ENCODE measurements at regions not wholly inside any gene's neighbourhood (a gene's known extent, or its start where the extent isn't known, plus 50 kb on each side); places are given as distances from the start of the nearest gene placed in this dataset.

DNA sequence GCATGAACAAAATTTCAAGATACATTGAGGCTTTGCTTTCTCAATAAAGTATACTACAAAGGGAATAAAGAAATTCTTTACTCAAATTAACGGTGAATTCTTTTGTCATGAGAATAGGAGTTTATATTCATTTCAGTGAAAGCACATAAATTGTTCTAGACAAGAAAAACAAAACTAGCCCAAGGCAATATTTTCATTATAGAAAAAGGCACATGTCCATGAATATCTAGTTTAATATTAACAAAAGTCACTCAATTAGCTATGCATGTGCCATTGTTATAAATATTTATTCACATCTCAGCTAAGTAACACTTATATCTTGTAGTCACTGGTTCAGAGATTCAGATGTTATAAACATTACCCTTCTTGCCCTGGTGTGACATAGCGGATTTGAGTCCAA, 369.3 kb downstream of the GPATCH2 start:
- TF ChIP-seq CSDC2 (CRISPR knock-in tag; IDR thresholded peaks at IDR 0.05) (no peak), TOX (CRISPR knock-in tag; IDR thresholded peaks at IDR 0.05; ENCODE audit: borderline replicate concordance) (no peak), RARB (CRISPR knock-in tag; IDR thresholded peaks at IDR 0.05) (no peak), ZFP3 (CRISPR knock-in tag; IDR thresholded peaks at IDR 0.05) (no peak), ZNF565 (CRISPR knock-in tag; conservative IDR thresholded peaks at IDR 0.05; ENCODE audit: low read depth) (no peak), ZNF8 (CRISPR knock-in tag; IDR thresholded peaks at IDR 0.05) (no peak), SNAI2 (CRISPR knock-in tag; IDR thresholded peaks at IDR 0.05) (no peak), ISL1 (CRISPR knock-in tag; IDR thresholded peaks at IDR 0.05) (no peak), BACH2 (CRISPR knock-in tag; IDR thresholded peaks at IDR 0.05; ENCODE audit: borderline replicate concordance) (no peak), ESRRG (CRISPR knock-in tag; IDR thresholded peaks at IDR 0.05) (no peak), GLIS3 (CRISPR knock-in tag; IDR thresholded peaks at IDR 0.05) (no peak)
- TF ChIP-seq, protein P1, sequence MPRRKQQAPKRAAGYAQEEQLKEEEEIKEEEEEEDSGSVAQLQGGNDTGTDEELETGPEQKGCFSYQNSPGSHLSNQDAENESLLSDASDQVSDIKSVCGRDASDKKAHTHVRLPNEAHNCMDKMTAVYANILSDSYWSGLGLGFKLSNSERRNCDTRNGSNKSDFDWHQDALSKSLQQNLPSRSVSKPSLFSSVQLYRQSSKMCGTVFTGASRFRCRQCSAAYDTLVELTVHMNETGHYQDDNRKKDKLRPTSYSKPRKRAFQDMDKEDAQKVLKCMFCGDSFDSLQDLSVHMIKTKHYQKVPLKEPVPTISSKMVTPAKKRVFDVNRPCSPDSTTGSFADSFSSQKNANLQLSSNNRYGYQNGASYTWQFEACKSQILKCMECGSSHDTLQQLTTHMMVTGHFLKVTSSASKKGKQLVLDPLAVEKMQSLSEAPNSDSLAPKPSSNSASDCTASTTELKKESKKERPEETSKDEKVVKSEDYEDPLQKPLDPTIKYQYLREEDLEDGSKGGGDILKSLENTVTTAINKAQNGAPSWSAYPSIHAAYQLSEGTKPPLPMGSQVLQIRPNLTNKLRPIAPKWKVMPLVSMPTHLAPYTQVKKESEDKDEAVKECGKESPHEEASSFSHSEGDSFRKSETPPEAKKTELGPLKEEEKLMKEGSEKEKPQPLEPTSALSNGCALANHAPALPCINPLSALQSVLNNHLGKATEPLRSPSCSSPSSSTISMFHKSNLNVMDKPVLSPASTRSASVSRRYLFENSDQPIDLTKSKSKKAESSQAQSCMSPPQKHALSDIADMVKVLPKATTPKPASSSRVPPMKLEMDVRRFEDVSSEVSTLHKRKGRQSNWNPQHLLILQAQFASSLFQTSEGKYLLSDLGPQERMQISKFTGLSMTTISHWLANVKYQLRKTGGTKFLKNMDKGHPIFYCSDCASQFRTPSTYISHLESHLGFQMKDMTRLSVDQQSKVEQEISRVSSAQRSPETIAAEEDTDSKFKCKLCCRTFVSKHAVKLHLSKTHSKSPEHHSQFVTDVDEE (CRISPR knock-in tag; IDR thresholded peaks at IDR 0.05), result no peak
- TF ChIP-seq, protein P2, sequence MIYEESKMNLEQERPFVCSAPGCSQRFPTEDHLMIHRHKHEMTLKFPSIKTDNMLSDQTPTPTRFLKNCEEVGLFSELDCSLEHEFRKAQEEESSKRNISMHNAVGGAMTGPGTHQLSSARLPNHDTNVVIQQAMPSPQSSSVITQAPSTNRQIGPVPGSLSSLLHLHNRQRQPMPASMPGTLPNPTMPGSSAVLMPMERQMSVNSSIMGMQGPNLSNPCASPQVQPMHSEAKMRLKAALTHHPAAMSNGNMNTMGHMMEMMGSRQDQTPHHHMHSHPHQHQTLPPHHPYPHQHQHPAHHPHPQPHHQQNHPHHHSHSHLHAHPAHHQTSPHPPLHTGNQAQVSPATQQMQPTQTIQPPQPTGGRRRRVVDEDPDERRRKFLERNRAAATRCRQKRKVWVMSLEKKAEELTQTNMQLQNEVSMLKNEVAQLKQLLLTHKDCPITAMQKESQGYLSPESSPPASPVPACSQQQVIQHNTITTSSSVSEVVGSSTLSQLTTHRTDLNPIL (CRISPR knock-in tag; IDR thresholded peaks at IDR 0.05; ENCODE audit: low read depth), result no peak
- no peak for ATAC-seq

DNA sequence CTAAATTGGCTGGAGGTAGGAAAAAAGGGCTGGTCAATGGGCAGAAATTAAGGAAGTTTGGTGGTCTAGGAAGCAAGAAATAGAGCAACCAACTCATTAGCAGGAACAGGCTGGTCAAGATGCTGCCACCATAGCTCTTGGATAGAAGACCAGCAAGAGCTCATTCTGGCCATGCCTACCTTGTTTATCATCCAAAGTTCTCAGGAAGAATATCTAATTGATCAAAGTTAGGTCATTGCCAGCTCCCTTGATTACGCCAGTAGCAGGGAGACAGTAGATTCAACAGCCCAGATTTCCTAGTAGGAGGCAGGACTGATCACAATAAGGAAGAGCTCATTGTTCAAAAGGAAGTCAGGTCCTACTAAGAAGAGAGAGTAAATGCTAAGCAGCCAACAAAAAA, 370.2 kb downstream of the GPATCH2 start:
- TF ChIP-seq ARNTL (CRISPR knock-in tag; IDR thresholded peaks at IDR 0.05; ENCODE audit: borderline replicate concordance, low read depth) (no peak), ZNF8 (CRISPR knock-in tag; IDR thresholded peaks at IDR 0.05) (no peak), TOX (CRISPR knock-in tag; IDR thresholded peaks at IDR 0.05; ENCODE audit: borderline replicate concordance) (no peak), ISL1 (CRISPR knock-in tag; IDR thresholded peaks at IDR 0.05) (no peak), ESRRG (CRISPR knock-in tag; IDR thresholded peaks at IDR 0.05) (no peak), ZC3H10 (CRISPR knock-in tag; IDR thresholded peaks at IDR 0.05) (no peak), ZFP3 (CRISPR knock-in tag; IDR thresholded peaks at IDR 0.05) (no peak), ZNF565 (CRISPR knock-in tag; conservative IDR thresholded peaks at IDR 0.05; ENCODE audit: low read depth) (no peak), ZFP30 (CRISPR knock-in tag; IDR thresholded peaks at IDR 0.05) (no peak), RARB (CRISPR knock-in tag; IDR thresholded peaks at IDR 0.05) (no peak), CSDC2 (CRISPR knock-in tag; IDR thresholded peaks at IDR 0.05) (no peak), OSR1 (CRISPR knock-in tag; IDR thresholded peaks at IDR 0.05) (no peak), PPARA (CRISPR knock-in tag; IDR thresholded peaks at IDR 0.05; ENCODE audit: borderline replicate concordance) (no peak)
- TF ChIP-seq, protein P2 (CRISPR knock-in tag; IDR thresholded peaks at IDR 0.05; ENCODE audit: low read depth), result no peak
- TF ChIP-seq, protein P3, sequence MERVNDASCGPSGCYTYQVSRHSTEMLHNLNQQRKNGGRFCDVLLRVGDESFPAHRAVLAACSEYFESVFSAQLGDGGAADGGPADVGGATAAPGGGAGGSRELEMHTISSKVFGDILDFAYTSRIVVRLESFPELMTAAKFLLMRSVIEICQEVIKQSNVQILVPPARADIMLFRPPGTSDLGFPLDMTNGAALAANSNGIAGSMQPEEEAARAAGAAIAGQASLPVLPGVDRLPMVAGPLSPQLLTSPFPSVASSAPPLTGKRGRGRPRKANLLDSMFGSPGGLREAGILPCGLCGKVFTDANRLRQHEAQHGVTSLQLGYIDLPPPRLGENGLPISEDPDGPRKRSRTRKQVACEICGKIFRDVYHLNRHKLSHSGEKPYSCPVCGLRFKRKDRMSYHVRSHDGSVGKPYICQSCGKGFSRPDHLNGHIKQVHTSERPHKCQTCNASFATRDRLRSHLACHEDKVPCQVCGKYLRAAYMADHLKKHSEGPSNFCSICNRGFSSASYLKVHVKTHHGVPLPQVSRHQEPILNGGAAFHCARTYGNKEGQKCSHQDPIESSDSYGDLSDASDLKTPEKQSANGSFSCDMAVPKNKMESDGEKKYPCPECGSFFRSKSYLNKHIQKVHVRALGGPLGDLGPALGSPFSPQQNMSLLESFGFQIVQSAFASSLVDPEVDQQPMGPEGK (CRISPR knock-in tag; IDR thresholded peaks at IDR 0.05; ENCODE audit: borderline replicate concordance), result no peak
- TF ChIP-seq, protein P1 (CRISPR knock-in tag; IDR thresholded peaks at IDR 0.05), result no peak
- TF ChIP-seq, protein P4, sequence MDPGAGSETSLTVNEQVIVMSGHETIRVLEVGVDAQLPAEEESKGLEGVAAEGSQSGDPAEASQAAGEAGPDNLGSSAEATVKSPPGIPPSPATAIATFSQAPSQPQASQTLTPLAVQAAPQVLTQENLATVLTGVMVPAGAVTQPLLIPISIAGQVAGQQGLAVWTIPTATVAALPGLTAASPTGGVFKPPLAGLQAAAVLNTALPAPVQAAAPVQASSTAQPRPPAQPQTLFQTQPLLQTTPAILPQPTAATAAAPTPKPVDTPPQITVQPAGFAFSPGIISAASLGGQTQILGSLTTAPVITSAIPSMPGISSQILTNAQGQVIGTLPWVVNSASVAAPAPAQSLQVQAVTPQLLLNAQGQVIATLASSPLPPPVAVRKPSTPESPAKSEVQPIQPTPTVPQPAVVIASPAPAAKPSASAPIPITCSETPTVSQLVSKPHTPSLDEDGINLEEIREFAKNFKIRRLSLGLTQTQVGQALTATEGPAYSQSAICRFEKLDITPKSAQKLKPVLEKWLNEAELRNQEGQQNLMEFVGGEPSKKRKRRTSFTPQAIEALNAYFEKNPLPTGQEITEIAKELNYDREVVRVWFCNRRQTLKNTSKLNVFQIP (CRISPR knock-in tag; IDR thresholded peaks at IDR 0.05; ENCODE audit: borderline replicate concordance, low read depth), result no peak
- TF ChIP-seq, protein P5, sequence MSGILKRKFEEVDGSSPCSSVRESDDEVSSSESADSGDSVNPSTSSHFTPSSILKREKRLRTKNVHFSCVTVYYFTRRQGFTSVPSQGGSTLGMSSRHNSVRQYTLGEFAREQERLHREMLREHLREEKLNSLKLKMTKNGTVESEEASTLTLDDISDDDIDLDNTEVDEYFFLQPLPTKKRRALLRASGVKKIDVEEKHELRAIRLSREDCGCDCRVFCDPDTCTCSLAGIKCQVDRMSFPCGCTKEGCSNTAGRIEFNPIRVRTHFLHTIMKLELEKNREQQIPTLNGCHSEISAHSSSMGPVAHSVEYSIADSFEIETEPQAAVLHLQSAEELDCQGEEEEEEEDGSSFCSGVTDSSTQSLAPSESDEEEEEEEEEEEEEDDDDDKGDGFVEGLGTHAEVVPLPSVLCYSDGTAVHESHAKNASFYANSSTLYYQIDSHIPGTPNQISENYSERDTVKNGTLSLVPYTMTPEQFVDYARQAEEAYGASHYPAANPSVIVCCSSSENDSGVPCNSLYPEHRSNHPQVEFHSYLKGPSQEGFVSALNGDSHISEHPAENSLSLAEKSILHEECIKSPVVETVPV (CRISPR knock-in tag; IDR thresholded peaks at IDR 0.05), result no peak
- no peak for ATAC-seq

Measured in SK-N-SH treated with all-trans-retinoic acid at 6 μM for 48 hours (cell line).